ENCODE measurements at regions not wholly inside any gene's neighbourhood (a gene's known extent, or its start where the extent isn't known, plus 50 kb on each side); places are given as distances from the start of the nearest gene placed in this dataset.

- Histone ChIP-seq H4K20me1 (ENCODE audit: control insufficient read depth, insufficient read depth, low read length, poor library complexity, severe bottlenecking) (no peaks in the 10 kb centered on the region), H3K4me2 (replicated peaks; ENCODE audit: low read depth, low read length, poor library complexity, severe bottlenecking) (no peak overlapping the region), H3K4me3 (ENCODE audit: control extremely low read depth in 1 of 5, extremely low read depth in 1 of 5, insufficient read depth in 1 of 5, low read depth in 2 of 5, low read length in 4 of 5) (no peak overlapping the region), H3K79me2 (ENCODE audit: control insufficient read depth, insufficient read depth, low read length) (no peaks in the 10 kb centered on the region), H3K9me3 (ENCODE audit: control extremely low read depth in 1 of 3, control insufficient read depth in 2 of 3, insufficient read depth in 1 of 3, low read length in 2 of 3) (no peaks in the 10 kb centered on the region), H3K36me3 (replicated peaks in 1 of 2; ENCODE audit: control extremely low read depth in 1 of 2, control insufficient read depth in 1 of 2, extremely low read depth in 1 of 2, insufficient read depth in 2 of 2, low read length in 1 of 2) (no peaks in the 10 kb centered on the region), H3K9ac (ENCODE audit: low read length) (no peak overlapping the region), H3K27me3 (replicated peaks in 1 of 4; ENCODE audit: control extremely low read depth in 1 of 4, control insufficient read depth in 3 of 4, insufficient read depth in 4 of 4, low read length in 3 of 4) (no peaks in the 10 kb centered on the region), H3K27ac (ENCODE audit: low read length in 2 of 2) (no peak overlapping the region), H3K4me1 (ENCODE audit: control insufficient read depth in 2 of 2, insufficient read depth in 2 of 2, low read length in 2 of 2) (no peaks in the 10 kb centered on the region), H2AFZ (ENCODE audit: insufficient read depth, low read depth, low read length, poor library complexity, severe bottlenecking) (no peak overlapping the region)
- H3K4me1 Mint-ChIP-seq, result no peaks in the 10 kb centered on the region
- H3K4me3 Mint-ChIP-seq, result no peak overlapping the region
- TF ChIP-seq EZH2 (IDR thresholded peaks at IDR 0.05; ENCODE audit: borderline replicate concordance, insufficient read depth, low read depth, low read length, poor library complexity, severe bottlenecking) (no peak), CTCF (IDR thresholded peaks at IDR 0.05) (no peak)
- no peaks in the 10 kb centered on the region for H3K9me3 Mint-ChIP-seq (ENCODE audit: insufficient read depth)
- no peak for ATAC-seq (ENCODE audit: low read depth)
- no peaks in the 10 kb centered on the region for H3K27me3 Mint-ChIP-seq
- DNase-seq, result no peak
- 88% methylated on average over 1 of the region's 4 CpGs for WGBS (ENCODE audit: insufficient coverage)
- intact Hi-C loops (cut with micrococcal nuclease), result no loop called here
- ChIA-PET POLR2A (no interaction called here), CTCF (interaction anchor here (1.4 kb wide), 1 partner anchor 10 kb away, joined by 3 read pairs; no protein-coding TSS in a partner anchor)
- no peak overlapping the region for H3K27ac Mint-ChIP-seq
Measured at GRCh38 chrX:3448563-3448962, 102.1 kb upstream of the MXRA5 start.

GRCh38 chrX:3445806-3446490 is 99.5 kb upstream of the MXRA5 start:
- Histone ChIP-seq H3K79me2 (ENCODE audit: control insufficient read depth, insufficient read depth, low read length) (no peaks in the 10 kb centered on the region), H3K9ac (ENCODE audit: low read length) (no peak overlapping the region), H3K4me1 (ENCODE audit: control insufficient read depth in 2 of 2, insufficient read depth in 2 of 2, low read length in 2 of 2) (no peaks in the 10 kb centered on the region), H3K27ac (ENCODE audit: low read length in 2 of 2) (no peak overlapping the region), H2AFZ (ENCODE audit: insufficient read depth, low read depth, low read length, poor library complexity, severe bottlenecking) (no peak overlapping the region), H3K36me3 (replicated peaks in 1 of 2; ENCODE audit: control extremely low read depth in 1 of 2, control insufficient read depth in 1 of 2, extremely low read depth in 1 of 2, insufficient read depth in 2 of 2, low read length in 1 of 2) (no peaks in the 10 kb centered on the region), H3K9me3 (ENCODE audit: control extremely low read depth in 1 of 3, control insufficient read depth in 2 of 3, insufficient read depth in 1 of 3, low read length in 2 of 3) (no peaks in the 10 kb centered on the region), H3K4me2 (replicated peaks; ENCODE audit: low read depth, low read length, poor library complexity, severe bottlenecking) (no peak overlapping the region), H3K27me3 (replicated peaks in 1 of 4; ENCODE audit: control extremely low read depth in 1 of 4, control insufficient read depth in 3 of 4, insufficient read depth in 4 of 4, low read length in 3 of 4) (no peaks in the 10 kb centered on the region), H4K20me1 (ENCODE audit: control insufficient read depth, insufficient read depth, low read length, poor library complexity, severe bottlenecking) (no peaks in the 10 kb centered on the region), H3K4me3 (ENCODE audit: control extremely low read depth in 1 of 5, extremely low read depth in 1 of 5, insufficient read depth in 1 of 5, low read depth in 2 of 5, low read length in 4 of 5) (no peak overlapping the region)
- DNase-seq, result no peak
- Mint-ChIP-seq H3K4me3 (no peak overlapping the region), H3K4me1 (no peaks in the 10 kb centered on the region), H3K9me3 (ENCODE audit: insufficient read depth) (no peaks in the 10 kb centered on the region), H3K27me3 (no peaks in the 10 kb centered on the region), H3K27ac (no peak overlapping the region)
- ATAC-seq (ENCODE audit: low read depth), result no peak
- no CpG with 5 or more reads among the region's 4 CpGs for WGBS (ENCODE audit: insufficient coverage)
- intact Hi-C loops (cut with micrococcal nuclease), result no loop called here
- ChIA-PET CTCF (no interaction called here), POLR2A (no interaction called here)
- no peak for TF ChIP-seq EZH2 (IDR thresholded peaks at IDR 0.05; ENCODE audit: borderline replicate concordance, insufficient read depth, low read depth, low read length, poor library complexity, severe bottlenecking)
- no peak for TF ChIP-seq CTCF (IDR thresholded peaks at IDR 0.05)
